ENCODE measurements at regions not wholly inside any gene's neighbourhood (a gene's known extent, or its start where the extent isn't known, plus 50 kb on each side); places are given as distances from the start of the nearest gene placed in this dataset.
"Not testable (repeated sequence)": the region's sequence is repeated elsewhere in the genome, so short reads cannot be mapped to it uniquely, and the experiment has no call there.

GRCh38 chr5:1998716-1999317 is 116.1 kb upstream of the IRX4 start:
- no peak for DNase-seq

GRCh38 chr5:1998348-1998669 is 115.6 kb upstream of the IRX4 start:
- no peak for DNase-seq

DNA sequence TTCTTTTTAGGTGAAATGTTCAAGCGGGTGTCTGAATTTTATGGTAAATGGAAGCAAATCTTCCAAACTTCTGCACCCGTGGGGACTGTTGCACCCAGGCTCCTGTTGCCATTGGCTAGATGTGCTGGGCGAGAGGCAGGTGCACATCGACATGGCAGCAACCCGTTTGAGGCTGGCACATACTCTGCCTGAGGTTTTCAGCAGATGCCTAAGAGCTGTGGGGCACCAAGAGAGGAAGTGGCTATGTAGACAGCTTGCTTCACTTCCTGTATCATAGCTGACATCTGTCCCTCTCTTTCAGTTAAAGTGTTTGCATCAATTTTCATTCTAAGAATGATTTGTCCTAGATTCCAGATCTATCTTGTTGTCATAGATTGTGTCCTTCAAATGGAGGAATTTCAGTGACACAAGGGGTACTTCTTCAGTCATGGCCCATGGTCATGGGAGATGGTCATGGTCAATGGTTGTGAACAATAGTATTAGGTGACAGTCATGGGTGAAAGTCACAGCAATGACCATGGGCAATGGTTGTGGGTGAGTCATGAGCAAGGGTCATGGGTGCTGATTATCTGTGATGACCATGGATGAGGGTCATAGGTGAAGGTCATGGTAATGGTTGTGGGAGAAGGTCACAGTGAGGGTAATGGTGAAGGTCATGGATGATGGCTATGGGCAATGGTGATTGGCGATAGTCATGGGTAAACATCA is 115.1 kb upstream of the IRX4 start:
- DNase-seq, result no peak

DNA sequence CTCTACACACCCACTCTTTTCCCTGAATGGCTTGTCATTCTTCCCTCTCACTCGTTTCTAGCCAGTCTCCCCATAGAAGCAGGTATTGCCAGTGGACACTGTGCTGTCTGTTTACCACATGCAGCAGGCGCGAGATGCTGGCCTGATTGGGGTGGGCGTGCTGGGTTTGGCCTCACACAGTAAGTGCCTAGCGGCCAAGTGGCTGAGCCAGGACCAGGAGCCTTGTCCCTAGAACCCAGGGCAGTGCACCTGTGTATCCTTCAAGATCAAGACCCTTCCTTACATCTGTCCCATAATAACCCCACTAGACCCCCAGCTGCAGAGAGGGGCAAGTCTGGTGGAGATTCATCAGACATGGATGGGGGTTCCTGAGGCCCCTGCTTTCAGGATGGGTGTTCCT is 112.8 kb upstream of the IRX4 start:
- no peak for DNase-seq

DNA sequence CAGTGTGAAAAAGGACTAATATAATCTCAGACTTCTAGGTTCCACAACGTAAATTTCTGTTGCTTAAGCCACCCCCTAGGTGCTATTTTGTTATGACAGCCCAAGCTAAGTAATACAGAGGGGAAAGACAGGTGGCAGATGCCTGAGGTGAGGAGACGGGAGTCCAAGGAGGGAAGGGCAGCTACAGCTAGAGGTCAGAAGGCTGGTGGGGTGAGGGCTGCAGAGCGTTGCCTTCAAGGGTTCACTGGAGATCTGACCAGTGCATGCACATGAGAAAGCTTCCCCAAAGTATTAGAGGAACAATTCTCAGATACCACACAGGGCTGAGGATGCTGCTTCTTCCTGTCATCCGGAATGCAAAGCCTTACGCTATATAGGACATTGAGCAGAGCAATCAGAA is 104.7 kb upstream of the IRX4 start:
- no peak for DNase-seq

- DNase-seq, result no peak
These were observed 103.1 kb upstream of the IRX4 start for GRCh38 chr5:1985781-1986180.

DNA sequence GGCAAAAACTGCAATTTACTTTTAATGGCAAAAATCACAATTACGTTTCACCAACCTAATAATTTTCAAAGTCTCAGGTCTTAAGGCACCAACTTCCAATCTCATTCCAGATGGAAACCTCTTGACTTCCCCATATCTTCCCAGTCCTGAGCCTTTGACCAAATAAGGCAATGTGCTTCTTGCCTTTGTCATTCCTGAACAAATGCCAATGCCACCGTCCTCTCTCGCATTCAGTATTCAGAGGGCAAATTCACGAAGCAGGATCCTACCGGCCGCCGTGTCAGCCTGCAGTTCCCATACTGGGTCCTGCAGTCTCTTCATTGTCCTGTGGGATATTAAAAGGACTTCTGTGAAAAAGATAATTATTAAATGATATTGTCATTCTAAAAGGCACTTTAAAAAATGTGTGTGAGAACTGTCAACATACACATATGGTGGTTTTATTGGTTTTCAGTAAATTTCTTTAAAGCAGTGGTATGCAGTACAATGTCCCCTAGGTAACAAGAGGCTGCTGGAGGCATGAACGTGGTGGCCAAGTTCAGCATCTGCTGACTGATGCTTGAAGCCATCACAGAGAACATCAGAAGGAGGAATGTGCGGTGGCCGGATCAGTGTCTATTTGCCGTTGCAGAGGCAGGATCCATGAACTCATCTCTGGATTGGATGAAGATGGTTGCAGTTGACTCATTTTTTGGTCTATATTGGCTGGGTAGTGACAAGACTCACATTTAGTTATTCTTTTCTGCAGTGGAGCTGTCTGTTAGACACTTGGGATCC is 101.4 kb upstream of the IRX4 start:
- no peak for DNase-seq

DNA sequence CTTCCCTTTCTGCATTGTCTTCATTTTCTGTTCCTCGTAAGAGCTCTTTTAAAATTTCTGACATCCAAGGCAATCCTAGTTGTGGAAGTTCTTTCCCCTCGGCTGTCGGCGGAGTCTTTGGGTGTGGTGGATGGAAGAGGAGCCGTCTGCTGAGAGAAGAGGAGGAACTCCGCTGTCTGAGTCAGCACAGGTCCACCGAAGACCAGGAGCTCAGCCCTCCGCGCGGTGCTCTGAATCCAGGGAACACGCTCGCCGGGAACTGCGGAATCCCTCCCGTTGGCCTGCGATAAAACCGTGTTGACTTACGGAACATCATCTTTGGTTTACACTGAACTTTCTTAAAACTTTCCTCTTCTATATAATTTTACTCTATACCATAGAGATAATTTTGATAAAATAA is 100.7 kb upstream of the IRX4 start:
- no peak for DNase-seq

GRCh38 chr5:1982561-1982960 is 99.8 kb upstream of the IRX4 start:
- DNase-seq, result not testable (repeated sequence)

DNA sequence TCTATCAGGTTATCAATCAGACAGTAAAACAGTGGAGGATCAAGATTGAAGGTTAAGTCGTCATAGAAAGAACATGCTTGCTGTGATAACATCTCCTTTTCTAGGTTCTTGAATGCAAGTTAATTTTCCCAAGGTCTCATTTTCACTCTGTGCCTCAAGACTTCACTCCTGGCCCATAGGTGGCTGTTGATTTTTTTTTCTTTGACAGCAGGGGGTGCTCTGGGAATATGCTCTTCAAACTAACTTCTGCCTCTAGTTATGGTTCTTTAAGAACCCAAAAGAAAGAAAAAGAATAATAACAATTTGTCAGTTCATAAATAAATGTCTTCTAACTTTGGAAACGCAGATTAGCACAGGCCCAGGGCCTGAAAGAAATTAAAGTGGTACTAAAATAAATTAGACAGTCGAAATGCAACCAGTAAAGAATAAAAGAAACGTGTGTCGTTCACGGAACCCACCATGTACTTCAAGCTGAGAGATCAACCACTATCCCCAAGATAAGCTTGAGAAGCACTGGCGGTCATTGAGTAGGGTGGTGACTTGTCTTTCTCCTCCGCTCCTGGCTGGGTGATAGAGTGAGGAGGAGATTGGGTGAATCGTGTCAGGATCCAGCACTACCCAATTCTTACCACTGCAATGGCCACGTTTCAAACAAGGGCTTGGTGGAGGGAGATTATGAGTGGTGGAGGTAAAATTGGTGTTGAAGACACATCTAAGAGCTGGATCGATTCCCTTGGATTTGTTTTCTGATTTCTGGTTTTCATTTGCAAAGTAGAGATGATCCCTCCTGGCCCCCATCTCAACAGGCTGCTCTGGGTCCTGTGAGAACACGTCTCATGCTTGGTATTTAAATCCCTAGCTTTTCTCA is 93.4 kb upstream of the IRX4 start:
- no peak for DNase-seq

GRCh38 chr5:1975406-1975715 is 92.6 kb upstream of the IRX4 start:
- no peak for DNase-seq

GRCh38 chr5:1974501-1975405 is 92.0 kb upstream of the IRX4 start:
- DNase-seq, result no peak

DNA sequence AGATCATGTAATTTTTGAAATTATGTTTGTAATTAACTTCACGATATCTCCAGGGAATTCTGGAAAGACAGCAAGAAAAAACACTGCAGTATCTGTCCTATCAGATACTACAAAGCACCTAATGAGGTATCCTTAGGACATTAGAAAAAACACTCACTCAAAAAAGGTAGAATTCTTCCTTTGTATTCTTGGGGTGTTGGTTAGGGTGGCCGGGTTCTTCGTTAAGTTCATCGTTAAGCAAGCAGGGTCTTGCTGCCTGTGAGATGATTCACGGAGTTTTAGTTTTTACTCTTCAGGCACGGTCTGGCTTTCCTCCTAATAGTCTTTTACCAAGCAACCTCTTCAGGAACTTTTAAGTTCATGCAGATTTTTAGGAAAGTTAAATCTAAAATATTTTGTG is 91.4 kb upstream of the IRX4 start:
- DNase-seq, result no peak

DNA sequence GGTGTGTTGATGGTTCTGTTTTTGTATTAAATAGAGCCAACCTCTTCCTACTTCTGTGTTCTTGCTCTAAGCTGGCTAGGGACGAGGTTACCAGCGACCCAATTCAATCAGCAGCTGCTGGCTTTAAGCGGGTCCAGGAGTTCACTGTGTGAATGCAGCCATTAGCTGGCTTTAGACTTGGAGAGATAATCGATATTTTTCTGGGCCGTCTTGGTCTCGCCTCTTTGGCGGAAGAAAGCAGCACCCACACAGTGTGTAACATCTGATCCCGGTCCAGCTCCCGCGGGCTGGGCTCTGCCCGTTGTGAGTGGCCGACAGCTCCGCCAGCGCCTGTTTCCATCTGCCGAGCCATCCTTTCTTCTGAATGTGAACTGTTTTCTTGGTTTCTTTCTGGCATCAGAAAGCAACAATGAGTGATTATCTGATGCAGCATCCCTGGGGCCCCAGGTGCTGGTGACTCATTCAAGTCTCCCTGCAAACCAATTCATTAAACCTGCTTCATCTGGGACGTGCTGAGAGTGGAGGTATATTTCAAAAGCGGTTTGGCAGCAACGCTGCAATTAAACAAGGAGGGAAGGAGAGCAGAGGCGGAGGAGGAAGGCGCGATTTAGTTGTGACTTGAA is 90.8 kb upstream of the IRX4 start:
- no peak for DNase-seq

DNA sequence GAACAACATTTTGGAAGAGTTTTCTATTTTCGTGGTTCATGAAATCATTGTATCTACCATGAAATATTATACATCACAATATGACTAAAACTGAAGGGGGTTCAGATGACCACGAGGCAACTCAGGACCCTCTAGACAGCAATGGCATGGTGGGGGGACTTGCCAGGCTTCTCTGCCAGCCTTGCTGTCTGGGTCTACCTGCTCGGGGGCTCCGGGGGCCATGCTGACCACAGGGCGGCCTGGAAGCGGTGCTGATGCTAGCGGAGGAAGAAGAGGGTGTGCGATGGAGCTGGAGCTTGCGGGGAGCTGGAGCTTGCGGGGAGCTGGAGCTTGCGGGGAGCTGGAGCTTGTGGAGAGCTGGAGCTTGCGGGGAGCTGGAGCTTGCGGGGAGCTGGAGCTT is 89.2 kb upstream of the IRX4 start:
- DNase-seq, result no peak

DNA sequence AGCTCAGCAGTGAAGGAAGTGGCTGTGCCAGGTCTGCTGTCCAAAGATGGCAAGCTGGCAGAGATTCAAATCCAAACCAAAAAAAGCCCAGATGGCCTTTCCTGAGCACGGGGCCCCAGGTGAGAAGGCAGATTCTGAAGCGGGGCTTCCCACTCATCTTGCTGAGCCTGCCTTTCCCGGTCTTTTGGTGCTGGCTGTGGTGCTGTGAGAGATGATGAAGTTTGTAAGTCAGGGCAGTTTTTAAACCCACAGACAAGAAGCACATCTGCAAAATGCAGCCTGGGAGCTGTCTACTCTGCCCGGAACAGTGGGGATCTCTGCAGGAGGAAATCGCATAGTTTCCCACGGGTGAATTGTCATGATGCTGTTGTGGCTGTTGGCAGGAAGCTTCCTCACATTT is 85.0 kb upstream of the IRX4 start:
- DNase-seq, result no peak

DNA sequence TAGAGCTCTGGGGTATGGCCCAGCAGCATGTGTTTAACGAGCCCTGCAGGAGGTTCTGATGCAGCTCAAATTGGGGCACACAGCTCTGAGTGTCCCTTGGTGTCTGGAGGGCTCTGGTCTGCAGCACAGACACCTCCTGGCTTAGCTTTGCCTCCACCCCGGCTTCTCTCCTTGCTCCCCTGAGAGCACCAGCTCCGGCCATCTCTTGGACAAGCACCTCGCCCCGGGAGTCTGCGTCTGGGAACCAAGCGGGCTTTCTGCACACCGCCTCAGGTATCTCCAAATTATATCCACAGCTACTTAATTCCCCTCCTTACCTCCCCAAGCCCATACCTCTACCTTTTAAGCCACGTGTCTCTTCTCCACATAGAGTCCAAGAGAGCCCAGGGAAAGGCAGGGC is 83.7 kb upstream of the IRX4 start:
- DNase-seq, result no peak

DNA sequence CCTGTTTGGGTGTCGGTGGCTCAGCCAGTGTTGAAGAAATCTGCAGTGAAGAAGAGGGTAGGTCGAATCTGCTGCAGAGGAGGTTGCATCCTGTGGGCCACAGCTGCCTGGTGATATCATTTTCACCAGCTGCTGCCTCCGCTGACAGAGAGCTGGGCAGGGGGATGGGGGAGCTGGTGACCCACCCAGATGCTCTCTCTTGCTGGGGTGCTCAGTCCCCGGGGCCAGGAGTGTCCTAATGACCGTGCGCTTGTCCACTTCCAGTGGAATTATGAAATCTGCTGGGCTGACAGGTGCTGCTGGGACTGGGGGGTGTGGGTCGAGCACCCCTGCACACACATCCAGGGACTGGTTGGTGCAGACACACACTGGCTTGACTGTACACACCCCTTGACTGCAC is 83.2 kb upstream of the IRX4 start:
- DNase-seq, result no peak

DNA sequence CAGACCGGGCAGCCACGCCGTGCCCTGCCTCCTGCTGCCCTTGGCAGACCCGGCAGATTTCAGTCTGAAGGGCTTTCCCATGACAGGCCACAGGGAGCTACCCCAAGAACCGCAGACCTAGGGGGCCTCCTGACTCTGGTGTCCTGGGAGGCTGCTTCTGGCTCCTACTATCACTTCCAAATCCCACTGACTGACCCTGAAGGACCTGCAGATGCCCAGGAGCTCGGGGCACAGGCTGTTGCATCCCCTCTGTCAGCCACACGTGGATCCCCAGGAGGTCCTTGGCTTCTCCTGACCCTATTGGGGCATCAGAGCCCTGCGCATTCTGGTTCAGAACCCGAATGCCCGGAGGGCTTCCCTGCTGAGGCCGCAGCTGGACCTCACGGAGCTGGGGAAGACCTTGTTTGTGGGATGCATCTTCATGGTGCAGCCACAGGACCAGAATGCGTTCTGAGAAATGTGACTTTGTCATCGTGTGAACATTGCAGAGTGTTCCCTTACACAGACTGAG is 81.3 kb upstream of the IRX4 start:
- no peak for DNase-seq

DNA sequence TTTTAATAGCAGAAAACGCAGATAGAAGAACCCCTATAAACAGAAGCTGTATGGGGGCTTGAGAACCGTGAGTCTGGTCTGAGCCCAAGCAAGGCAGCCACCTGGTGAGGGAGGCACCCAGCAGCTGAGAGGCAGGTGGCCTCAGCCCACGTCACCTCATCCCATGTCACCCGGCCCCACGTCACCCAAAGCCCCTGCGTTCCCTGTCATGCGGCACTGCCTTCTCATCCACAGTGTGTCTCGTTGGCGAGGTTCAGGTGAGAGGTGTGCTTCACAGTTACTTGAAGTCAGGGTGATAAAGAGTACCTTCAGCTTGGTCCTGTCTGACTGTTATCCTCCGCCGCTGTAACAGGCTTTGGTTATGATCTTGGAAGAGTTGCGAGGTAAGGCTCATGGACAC is 80.6 kb upstream of the IRX4 start:
- no peak for DNase-seq

DNA sequence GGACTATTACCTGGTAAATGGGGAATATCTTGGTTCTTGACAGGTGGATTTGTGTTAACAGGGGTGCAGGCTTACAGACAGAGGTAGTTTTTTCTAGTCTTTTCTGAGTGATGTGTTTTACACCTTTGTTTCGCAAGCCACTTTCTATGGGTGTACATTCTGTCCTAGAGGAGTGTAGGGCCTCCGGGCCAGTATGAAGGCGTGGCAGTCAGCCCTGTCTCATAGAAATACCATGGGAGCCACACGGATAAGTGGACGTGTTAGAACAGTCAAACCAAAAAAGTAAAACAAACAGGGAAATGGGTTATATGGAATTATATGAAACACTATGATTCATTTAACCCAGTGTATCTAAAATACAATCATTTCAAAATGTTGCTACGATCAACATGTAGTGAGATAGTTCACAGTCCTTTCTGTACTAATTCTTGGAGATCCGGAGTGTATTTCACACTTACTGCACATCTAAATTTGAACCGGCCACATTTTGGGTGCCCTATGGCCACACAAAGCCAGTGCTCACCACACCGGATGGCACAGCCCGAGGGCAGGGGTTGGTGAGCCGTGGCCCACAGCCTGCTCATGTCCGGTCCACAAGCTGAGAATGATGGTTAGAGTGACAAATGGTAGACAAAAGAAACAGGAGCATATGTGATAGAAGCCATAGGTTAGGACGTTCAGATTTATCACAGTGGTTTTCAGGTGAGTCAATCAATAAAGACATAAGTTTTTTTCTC is 80.1 kb upstream of the IRX4 start:
- no peak for DNase-seq

Measured in CD4-positive, alpha-beta T cell treated with Interferon gamma for 1 hour (primary cell).